ENCODE measurements at regions not wholly inside any gene's neighbourhood (a gene's known extent, or its start where the extent isn't known, plus 50 kb on each side); places are given as distances from the start of the nearest gene placed in this dataset.

DNA sequence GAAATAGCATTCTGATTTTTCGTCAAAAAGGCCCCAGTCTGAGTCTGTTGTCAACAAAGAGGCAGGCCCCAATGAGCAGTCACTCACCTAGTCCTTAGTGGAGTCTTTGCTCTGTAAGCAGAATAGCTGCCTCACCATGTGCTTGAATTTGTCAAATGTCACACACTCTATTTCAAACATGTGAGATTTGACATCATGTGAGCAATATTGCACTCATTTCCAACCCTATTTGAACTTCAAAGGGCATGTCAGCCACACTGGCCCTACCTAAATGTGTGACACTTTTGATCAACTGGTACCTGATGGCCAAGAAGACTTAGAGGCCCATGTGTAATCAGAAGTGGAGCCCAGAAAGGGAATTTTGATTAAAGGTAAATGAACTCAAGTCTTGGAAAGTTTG lies 59.4 kb upstream of the PLAC1 start:
- no peak for DNase-seq (ENCODE audit: low read depth in 2 of 2)

DNA sequence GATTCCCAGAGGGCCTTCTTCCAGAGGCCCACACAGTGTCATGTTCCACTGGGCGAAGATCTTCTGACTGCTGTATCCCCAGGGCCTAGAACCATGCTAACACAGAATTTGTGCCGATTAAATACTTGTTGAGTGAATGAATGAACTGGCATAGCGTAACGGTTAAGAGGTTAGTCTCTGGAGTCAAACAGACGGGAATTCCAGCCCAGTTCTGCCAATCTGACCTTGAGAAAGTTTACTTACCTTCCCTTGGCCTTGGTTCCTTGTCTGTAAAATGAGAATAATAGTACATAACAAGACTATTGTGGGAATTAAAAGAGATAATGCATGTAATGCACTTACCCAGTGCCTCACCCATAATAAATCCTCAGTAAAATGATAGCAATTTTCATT lies 58.3 kb upstream of the PLAC1 start:
- no peak for DNase-seq (ENCODE audit: low read depth in 2 of 2)

DNA sequence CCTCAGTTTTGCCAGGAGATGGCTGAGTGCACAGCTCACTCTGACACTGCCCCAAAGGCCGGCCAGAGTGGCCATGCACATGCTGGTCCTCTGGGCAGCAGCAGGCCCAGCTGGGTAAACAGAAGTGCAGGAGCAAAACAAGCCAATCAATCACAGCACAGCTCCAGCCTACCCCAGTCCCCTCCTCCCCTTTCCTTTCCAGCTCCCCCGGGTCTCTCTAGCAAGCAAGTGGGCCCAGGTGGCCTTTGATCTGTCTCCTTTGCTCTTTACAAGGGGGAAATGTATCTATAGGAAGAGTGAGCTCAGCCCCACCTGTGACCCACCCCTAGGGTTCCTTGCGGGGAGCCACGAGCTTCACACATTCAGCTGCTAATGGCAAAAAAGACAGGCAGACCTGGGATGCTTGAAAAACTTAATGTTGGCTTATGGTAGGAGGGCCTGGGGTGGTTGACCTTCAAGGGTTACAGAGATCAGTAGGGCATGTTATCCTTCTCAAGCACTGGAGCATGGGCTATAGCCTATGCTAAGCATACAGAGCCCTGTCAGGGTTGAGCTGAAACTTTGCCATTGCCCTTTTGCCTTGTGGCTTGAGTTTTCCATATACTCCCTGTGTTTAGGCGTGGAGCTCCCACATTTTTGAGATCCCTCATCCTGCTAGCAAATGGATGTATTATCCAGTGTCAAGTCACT lies 57.8 kb upstream of the PLAC1 start:
- no peak for DNase-seq (ENCODE audit: low read depth in 2 of 2)

DNA sequence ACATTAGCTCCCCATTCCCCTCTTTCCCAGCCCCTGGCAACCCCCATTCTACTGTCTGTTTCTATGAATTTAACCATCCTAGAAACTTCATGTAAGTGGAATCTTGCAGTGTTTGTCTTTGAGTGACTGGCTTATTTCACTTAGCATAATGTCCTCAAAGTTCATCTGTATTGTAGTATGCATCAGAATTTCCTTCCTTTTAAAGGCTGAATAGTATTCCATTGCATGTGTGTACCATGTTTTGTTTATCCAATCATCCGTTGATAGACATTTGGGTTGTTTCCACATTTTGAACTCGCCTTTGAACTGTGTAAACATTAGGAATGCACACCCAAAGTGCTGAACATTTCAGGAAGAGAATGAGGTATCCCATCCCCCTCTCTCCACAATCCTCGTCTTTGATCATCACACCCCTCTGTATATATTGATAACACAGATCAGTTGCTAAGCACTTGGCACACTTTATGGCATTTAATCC lies 56.4 kb upstream of the PLAC1 start:
- DNase-seq (ENCODE audit: low read depth in 2 of 2), result no peak

DNA sequence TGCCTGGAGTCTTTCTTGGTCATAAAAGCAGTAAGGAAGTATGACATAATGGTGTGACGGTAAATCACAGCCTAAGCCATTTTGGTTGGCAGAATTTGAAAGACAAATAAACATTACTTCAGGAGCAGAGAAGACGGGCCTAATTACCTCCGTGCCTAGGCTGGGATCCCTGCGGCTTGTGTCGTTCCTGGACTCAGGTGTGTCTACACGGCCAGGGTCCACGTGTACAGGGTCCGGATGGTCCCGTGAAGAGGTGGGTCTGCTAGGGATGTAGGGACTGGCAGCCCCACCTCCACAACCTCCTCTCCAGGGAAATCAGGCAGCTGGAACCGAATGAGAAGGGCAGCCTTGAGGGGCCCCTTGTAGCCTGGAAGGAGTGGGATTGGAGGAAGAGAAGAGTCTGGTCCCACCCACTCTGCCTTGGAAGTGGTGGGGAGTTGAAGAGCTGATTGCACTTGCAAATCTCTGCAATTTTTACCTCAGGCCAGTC lies 55.4 kb upstream of the PLAC1 start:
- DNase-seq (ENCODE audit: low read depth in 2 of 2), result no peak

DNA sequence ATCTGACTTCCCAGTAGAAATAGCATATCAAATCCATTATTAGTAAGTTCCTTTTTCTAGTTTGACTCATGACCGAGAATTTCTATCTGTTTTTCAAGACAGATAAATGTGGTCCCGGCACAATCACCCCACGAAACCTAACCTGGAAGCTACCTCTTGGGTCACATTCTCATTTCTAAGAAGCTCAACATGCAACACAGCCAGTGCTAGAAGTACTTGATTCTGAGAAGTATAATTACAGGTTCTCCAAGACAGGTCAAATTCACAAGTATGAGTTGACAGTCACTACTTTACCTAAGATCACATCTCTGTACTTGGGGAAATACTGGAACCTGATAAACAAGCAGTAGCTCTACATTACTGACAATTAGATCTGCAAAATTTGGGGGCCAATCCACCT lies 54.0 kb upstream of the PLAC1 start:
- no peak for DNase-seq (ENCODE audit: low read depth in 2 of 2)

DNA sequence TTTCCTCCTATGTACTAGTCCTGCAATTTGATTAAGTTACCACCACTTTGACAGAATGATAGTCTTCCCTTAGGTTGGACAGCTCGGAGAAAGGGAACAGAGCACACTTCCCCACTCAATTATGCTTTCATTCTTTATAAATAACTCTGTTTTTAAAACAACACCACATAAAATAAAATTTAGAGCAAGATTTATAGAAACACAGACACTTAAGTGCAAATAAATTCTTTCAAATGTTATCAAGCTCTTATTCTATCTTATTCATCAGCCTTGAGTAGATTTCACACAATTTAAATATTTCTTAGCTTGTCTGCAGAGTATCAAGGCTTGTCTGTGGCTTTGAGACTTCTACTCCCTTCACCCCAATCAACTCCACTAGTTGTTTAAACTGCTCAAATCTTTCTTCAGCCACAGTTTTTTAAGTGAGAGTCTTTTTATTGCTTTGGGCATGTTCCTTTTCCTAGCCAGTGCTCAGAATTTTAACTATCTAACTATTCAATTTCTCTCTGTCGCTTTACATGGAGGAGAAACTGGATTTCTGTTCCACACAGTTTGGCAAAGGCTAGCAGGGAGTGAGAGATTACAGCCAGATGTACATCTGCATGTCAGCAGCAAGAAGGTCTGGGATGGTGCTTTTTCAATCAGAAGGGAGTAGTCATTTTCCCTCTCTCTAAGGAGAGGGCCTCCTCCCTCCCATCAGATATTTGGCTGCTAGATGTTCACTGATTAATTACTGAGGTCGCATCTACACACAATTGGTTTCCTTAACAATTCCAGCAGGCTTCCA lies 53.1 kb upstream of the PLAC1 start:
- no peak for DNase-seq (ENCODE audit: low read depth in 2 of 2)
